GM12891 (cell line): ENCODE measurements at regions not wholly inside any gene's neighbourhood (a gene's known extent, or its start where the extent isn't known, plus 50 kb on each side); places are given as distances from the start of the nearest gene placed in this dataset.

Source experiments
- POLR2A ChIP-seq: IDR thresholded peaks from 2 replicates; pipeline ENCODE4 v1.6.1; 2011; ENCODE audit warnings: low read depth, low read length, control low read depth
- POLR2AphosphoS5 ChIP-seq: IDR thresholded peaks from 2 replicates; pipeline ENCODE4 v1.6.1; 2011; ENCODE audit warnings: low read depth, low read length, control low read depth
- POU2F2 ChIP-seq: IDR thresholded peaks from 2 replicates; pipeline ENCODE4 v1.6.1; 2011; ENCODE audit warnings: low read depth, mild to moderate bottlenecking, control low read depth, low read length, moderate library complexity
- SPI1 ChIP-seq: IDR thresholded peaks from 2 replicates; pipeline ENCODE4 v1.6.1; 2011; ENCODE audit warnings: low read depth, low read length, control low read depth
- TAF1 ChIP-seq: IDR thresholded peaks from 2 replicates; pipeline ENCODE4 v1.6.1; 2011; ENCODE audit warnings: low read depth, low read length, control low read depth

GRCh38 chr5:91928754-91929521, 545.8 kb upstream of the ARRDC3 start:
- TF ChIP-seq POLR2A (no peak), POLR2AphosphoS5 (no peak), TAF1 (no peak), POU2F2 (no peak), SPI1 (no peak)
